Neural cell (in vitro differentiated cells): ENCODE measurements at regions not wholly inside any gene's neighbourhood (a gene's known extent, or its start where the extent isn't known, plus 50 kb on each side); places are given as distances from the start of the nearest gene placed in this dataset.

Experiments
- H2AFZ ChIP-seq: fragments of 200-600, 300-800 bp; sonication (generic), shearing (Covaris generic); 2 replicates; pipeline ENCODE4 v1.6.0; 2014; ENCODE audit warnings: low read depth, mild to moderate bottlenecking, antibody characterized with exemption, low read length, moderate library complexity
- H3F3A ChIP-seq: fragments of 200-600 bp; shearing (Covaris generic); 2 replicates; pipeline ENCODE4 v1.6.1; 2016; ENCODE audit warnings: mild to moderate bottlenecking, moderate library complexity, mixed read lengths, antibody characterized with exemption, low read length; ENCODE audit not compliant: insufficient read depth, poor library complexity, severe bottlenecking
- H3K27ac ChIP-seq: fragments of 200-600, 300-800 bp; sonication (generic), shearing (Covaris generic); 2 replicates; pipeline ENCODE4 v1.5.1; 2014; ENCODE audit warnings: mild to moderate bottlenecking, low read length, moderate library complexity
- H3K27me3 ChIP-seq: fragments of 300-800, 200-600 bp; sonication (generic), shearing (Covaris generic); 2 replicates; pipeline ENCODE4 v1.6.0; 2014; ENCODE audit warnings: mild to moderate bottlenecking, low read depth, low read length, moderate library complexity; ENCODE audit not compliant: insufficient read depth
- H3K36me3 ChIP-seq: fragments of 300-800, 200-600 bp; sonication (generic), shearing (Covaris generic); 2 replicates; pipeline ENCODE4 v1.5.1; 2014; ENCODE audit warnings: mild to moderate bottlenecking, antibody characterized with exemption, low read length, moderate library complexity; ENCODE audit not compliant: insufficient read depth
- H3K4me2 ChIP-seq: fragments of 300-800, 200-600 bp; sonication (generic), shearing (Covaris generic); 2 replicates; pipeline ENCODE4 v1.6.0; 2014; ENCODE audit warnings: mild to moderate bottlenecking, low read length
- H3K4me3 ChIP-seq: fragments of 300-800, 200-600 bp; sonication (generic), shearing (Covaris generic); 2 replicates; pipeline ENCODE4 v1.5.1; 2014; ENCODE audit warnings: mild to moderate bottlenecking, low read length, moderate library complexity
- H3K79me2 ChIP-seq: fragments of 200-600 bp; shearing (Covaris generic); replicated peaks from 2 replicates; pipeline ENCODE4 v1.6.0; 2014; ENCODE audit warnings: mild to moderate bottlenecking, low read length, moderate library complexity; ENCODE audit not compliant: insufficient read depth
- H3K9ac ChIP-seq: fragments of 300-800, 200-600 bp; sonication (generic), shearing (Covaris generic); 2 replicates; pipeline ENCODE4 v1.6.1; 2016; ENCODE audit warnings: mild to moderate bottlenecking, low read length, mixed read lengths
- H3K9me2 ChIP-seq: fragments of 200-600 bp; shearing (Covaris generic); 2 replicates; pipeline ENCODE4 v1.6.1; 2016; ENCODE audit warnings: mild to moderate bottlenecking, low read length, mixed read lengths; ENCODE audit not compliant: insufficient read depth
- H3K9me3 ChIP-seq: fragments of 200-600, 300-800 bp; sonication (generic), shearing (Covaris generic); 2 replicates; pipeline ENCODE4 v1.6.1; 2016; ENCODE audit warnings: mild to moderate bottlenecking, mixed run types, low read length, moderate library complexity, mixed read lengths
- H4K20me1 ChIP-seq: fragments of 200-600 bp; shearing (Covaris generic); 2 replicates; pipeline ENCODE4 v1.6.1; 2016; ENCODE audit warnings: mild to moderate bottlenecking, mixed run types; ENCODE audit not compliant: insufficient read depth
- EP300 ChIP-seq: fragments of 450-650 bp; conservative IDR thresholded peaks from 2 replicates; pipeline ENCODE4 v1.6.1; 2014; ENCODE audit warnings: antibody characterized with exemption, mild to moderate bottlenecking, moderate library complexity; ENCODE audit not compliant: poor library complexity, severe bottlenecking
- EZH2 ChIP-seq: fragments of 200-600, 300-800 bp; shearing (Covaris generic), sonication (generic); IDR thresholded peaks from 2 replicates; pipeline ENCODE4 v1.6.1; 2014; ENCODE audit warnings: antibody characterized with exemption, low read length, borderline replicate concordance, mild to moderate bottlenecking; ENCODE audit not compliant: insufficient read depth, poor library complexity, severe bottlenecking
- MXI1 ChIP-seq: fragments of 450-650 bp; conservative IDR thresholded peaks from 2 replicates; pipeline ENCODE4 v1.6.1; 2014; ENCODE audit warnings: antibody characterized with exemption, mild to moderate bottlenecking; ENCODE audit not compliant: poor library complexity, severe bottlenecking
- POLR2AphosphoS5 ChIP-seq: IDR thresholded peaks from 2 replicates; pipeline ENCODE4 v1.6.1; 2012
- RAD21 ChIP-seq: fragments of 450-650 bp; conservative IDR thresholded peaks from 2 replicates; pipeline ENCODE4 v1.6.1; 2014; ENCODE audit warnings: antibody characterized with exemption, mild to moderate bottlenecking, moderate library complexity
- SMC3 ChIP-seq: fragments of 450-650 bp; conservative IDR thresholded peaks from 2 replicates; pipeline ENCODE4 v1.6.1; 2014; ENCODE audit warnings: antibody characterized with exemption, mild to moderate bottlenecking, moderate library complexity; ENCODE audit not compliant: poor library complexity
- TAF1 ChIP-seq: IDR thresholded peaks from 2 replicates; pipeline ENCODE4 v1.6.1; 2012; ENCODE audit warnings: low read depth
- TF ChIP-seq, protein P1 (sequence below): fragments of 450-650 bp; IDR thresholded peaks from 2 replicates; pipeline ENCODE4 v1.5.1; 2014; ENCODE audit warnings: antibody characterized with exemption, mild to moderate bottlenecking, moderate library complexity; ENCODE audit not compliant: poor library complexity, severe bottlenecking
- TF ChIP-seq, protein P2 (sequence below): IDR thresholded peaks from 2 replicates; pipeline ENCODE4 v1.6.1; 2012; ENCODE audit warnings: borderline replicate concordance

DNA sequence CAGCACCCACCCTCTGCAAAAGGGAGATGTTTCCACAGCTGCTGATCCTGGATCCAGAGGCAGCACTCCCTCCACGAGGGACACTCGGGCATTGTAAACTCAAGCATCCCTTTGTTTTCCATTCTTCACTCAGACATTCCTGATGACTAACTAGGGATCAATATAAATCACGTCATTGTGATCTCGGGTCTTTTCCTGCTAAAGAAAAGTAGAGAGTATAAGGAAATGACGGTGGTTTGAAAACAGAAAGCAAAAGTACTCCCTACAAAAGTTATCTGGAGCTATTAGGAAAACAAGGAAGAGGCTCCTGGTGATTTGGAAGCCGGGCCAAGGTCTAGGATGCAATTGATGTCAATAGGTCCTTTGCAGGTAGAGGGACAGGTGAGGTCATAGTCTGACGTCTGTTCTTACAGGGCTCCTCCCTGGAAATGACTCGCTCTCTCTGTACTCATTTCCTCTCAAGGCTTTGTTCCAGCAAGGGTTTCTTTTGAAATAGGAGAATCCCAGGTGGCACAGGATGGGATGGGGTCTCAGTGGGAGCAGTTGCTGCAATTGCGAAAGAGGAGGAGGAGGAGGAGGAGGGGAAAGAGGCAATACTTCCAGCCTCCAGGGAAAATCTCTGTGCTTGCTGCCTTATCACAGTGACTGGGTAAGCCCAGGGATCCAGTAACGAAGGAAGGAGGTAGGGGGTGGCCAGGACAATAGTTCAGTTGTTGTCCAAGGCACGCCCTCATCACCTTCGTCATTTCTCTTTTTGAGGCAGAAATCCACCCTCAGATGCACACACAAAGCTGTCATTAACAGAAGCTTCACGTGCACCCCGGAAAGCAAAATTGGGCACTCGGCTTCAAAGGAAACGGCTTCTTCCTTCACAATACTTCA, 222.8 kb downstream of the LY86 start:
- Histone ChIP-seq H3K9me2 (no peaks in the 10 kb centered on the region), H2AFZ (no peak overlapping the region), H4K20me1 (no peaks in the 10 kb centered on the region), H3K9me3 (no peaks in the 10 kb centered on the region), H3F3A (no peaks in the 10 kb centered on the region), H3K9ac (no peak overlapping the region), H3K36me3 (no peaks in the 10 kb centered on the region), H3K27ac (no peak overlapping the region), H3K4me2 (no peak overlapping the region), H3K4me3 (no peak overlapping the region), H3K79me2 (no peaks in the 10 kb centered on the region), H3K27me3 (no peaks in the 10 kb centered on the region)
- no peak for TF ChIP-seq MXI1
- TF ChIP-seq, protein P1, sequence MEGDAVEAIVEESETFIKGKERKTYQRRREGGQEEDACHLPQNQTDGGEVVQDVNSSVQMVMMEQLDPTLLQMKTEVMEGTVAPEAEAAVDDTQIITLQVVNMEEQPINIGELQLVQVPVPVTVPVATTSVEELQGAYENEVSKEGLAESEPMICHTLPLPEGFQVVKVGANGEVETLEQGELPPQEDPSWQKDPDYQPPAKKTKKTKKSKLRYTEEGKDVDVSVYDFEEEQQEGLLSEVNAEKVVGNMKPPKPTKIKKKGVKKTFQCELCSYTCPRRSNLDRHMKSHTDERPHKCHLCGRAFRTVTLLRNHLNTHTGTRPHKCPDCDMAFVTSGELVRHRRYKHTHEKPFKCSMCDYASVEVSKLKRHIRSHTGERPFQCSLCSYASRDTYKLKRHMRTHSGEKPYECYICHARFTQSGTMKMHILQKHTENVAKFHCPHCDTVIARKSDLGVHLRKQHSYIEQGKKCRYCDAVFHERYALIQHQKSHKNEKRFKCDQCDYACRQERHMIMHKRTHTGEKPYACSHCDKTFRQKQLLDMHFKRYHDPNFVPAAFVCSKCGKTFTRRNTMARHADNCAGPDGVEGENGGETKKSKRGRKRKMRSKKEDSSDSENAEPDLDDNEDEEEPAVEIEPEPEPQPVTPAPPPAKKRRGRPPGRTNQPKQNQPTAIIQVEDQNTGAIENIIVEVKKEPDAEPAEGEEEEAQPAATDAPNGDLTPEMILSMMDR, result no peak
- TF ChIP-seq RAD21, result no peak
- TF ChIP-seq TAF1, result no peak
- TF ChIP-seq SMC3, result no peak
- no peak for TF ChIP-seq EP300
- no peak for TF ChIP-seq POLR2AphosphoS5
- TF ChIP-seq, protein P2, sequence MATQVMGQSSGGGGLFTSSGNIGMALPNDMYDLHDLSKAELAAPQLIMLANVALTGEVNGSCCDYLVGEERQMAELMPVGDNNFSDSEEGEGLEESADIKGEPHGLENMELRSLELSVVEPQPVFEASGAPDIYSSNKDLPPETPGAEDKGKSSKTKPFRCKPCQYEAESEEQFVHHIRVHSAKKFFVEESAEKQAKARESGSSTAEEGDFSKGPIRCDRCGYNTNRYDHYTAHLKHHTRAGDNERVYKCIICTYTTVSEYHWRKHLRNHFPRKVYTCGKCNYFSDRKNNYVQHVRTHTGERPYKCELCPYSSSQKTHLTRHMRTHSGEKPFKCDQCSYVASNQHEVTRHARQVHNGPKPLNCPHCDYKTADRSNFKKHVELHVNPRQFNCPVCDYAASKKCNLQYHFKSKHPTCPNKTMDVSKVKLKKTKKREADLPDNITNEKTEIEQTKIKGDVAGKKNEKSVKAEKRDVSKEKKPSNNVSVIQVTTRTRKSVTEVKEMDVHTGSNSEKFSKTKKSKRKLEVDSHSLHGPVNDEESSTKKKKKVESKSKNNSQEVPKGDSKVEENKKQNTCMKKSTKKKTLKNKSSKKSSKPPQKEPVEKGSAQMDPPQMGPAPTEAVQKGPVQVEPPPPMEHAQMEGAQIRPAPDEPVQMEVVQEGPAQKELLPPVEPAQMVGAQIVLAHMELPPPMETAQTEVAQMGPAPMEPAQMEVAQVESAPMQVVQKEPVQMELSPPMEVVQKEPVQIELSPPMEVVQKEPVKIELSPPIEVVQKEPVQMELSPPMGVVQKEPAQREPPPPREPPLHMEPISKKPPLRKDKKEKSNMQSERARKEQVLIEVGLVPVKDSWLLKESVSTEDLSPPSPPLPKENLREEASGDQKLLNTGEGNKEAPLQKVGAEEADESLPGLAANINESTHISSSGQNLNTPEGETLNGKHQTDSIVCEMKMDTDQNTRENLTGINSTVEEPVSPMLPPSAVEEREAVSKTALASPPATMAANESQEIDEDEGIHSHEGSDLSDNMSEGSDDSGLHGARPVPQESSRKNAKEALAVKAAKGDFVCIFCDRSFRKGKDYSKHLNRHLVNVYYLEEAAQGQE, result no peak
- TF ChIP-seq EZH2, result no peak

DNA sequence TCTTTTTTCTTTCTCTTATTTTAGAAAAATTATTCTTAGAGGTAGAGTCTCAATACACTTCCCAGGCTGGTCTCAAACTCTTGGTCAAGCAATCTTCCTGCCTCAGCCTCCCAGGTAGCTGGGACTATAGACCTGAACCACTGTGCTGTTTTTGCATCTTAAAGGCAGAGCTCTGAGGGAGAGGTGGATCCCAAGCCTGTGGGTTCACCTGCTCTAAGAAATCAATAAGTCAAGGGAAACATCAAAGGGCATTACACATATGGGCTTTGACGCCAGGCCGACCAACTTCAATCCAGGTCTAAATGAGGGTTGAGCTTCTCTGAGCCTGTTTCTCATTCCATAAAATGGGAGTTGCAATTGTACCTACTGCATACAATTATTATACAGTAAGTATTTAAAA, 223.9 kb downstream of the LY86 start:
- no peak for TF ChIP-seq SMC3
- TF ChIP-seq, protein P1, result no peak
- TF ChIP-seq EZH2, result no peak
- TF ChIP-seq TAF1, result no peak
- no peak for TF ChIP-seq EP300
- TF ChIP-seq, protein P2, result no peak
- no peak for TF ChIP-seq MXI1
- no peak for TF ChIP-seq RAD21
- TF ChIP-seq POLR2AphosphoS5, result no peak
- Histone ChIP-seq H3K27ac (no peak overlapping the region), H3K79me2 (no peaks in the 10 kb centered on the region), H3F3A (no peaks in the 10 kb centered on the region), H3K9ac (no peak overlapping the region), H4K20me1 (no peaks in the 10 kb centered on the region), H3K9me3 (no peaks in the 10 kb centered on the region), H3K4me3 (no peak overlapping the region), H3K36me3 (no peaks in the 10 kb centered on the region), H2AFZ (no peak overlapping the region), H3K27me3 (no peaks in the 10 kb centered on the region), H3K9me2 (no peaks in the 10 kb centered on the region), H3K4me2 (no peak overlapping the region)
